Vagina (tissue), 2 donors: ENCODE measurements at regions not wholly inside any gene's neighbourhood (a gene's known extent, or its start where the extent isn't known, plus 50 kb on each side); places are given as distances from the start of the nearest gene placed in this dataset.

Experiments
- DNase-seq, 2 donors: peaks; one replicate each; pipeline ENCODE4 v3.0.0-alpha.2; 2017; ENCODE audit errors: extremely low spot score in 2 of 2
- H3K27ac ChIP-seq: fragments of 200-600 bp; sonication (generic); one replicate; pipeline ENCODE4 v1.5.1; 2019
- H3K27me3 ChIP-seq: fragments of 200-600 bp; sonication (generic); one replicate; pipeline ENCODE4 v1.5.1; 2019
- H3K36me3 ChIP-seq, 2 donors: fragments of 200-600 bp; sonication (generic); one replicate each; pipeline ENCODE4 v1.5.1; 2017 to 2019
- H3K4me1 ChIP-seq: fragments of 200-600 bp; sonication (generic); one replicate; pipeline ENCODE4 v1.5.1; 2019
- H3K4me3 ChIP-seq, 2 donors: fragments of 200-600 bp; sonication (generic); 1 replicate in 1 of 2; 2 replicates in 1 of 2; pipeline ENCODE4 v1.5.1; 2016 to 2019
- H3K9me3 ChIP-seq: fragments of 200-600 bp; sonication (generic); one replicate; pipeline ENCODE4 v1.5.1; 2019
- CTCF ChIP-seq, 3 experiments: fragments of 450-650 bp in 2 of 3; fragments of 200-600 bp in 1 of 3; sonication (generic) in 1 of 3; IDR thresholded peaks; one replicate each; pipeline ENCODE4 v1.5.1; 2017 to 2019; ENCODE audit warnings: antibody characterized with exemption in 3 of 3, mild to moderate bottlenecking in 2 of 3, moderate library complexity in 2 of 3
- POLR2A ChIP-seq, 2 donors: fragments of 450-650 bp; IDR thresholded peaks; one replicate each; pipeline ENCODE4 v1.6.1; 2017; ENCODE audit warnings: antibody characterized with exemption in 2 of 2, mild to moderate bottlenecking in 2 of 2, moderate library complexity in 2 of 2
- POLR2AphosphoS5 ChIP-seq, 2 donors: sonication (generic); formaldehyde crosslinking; IDR thresholded peaks; one replicate each; pipeline ENCODE4 v1.9.0; 2017; ENCODE audit warnings: antibody characterized with exemption in 2 of 2, mild to moderate bottlenecking in 2 of 2, low read depth in 1 of 2; ENCODE audit not compliant: insufficient read depth in 1 of 2
- intact Hi-C: fragments of 100-400 bp; cut with DNase I; formaldehyde crosslinking; loops from one replicate; pipeline ENCODE4 v1.15.1; 2023

GRCh38 chr10:125457406-125457805 lies 225.6 kb downstream of the TEX36 start:
- no peaks in the 10 kb centered on the region for H3K4me1 ChIP-seq
- no peak for DNase-seq
- TF ChIP-seq POLR2A (IDR thresholded peaks at IDR 0.05) (no peak), CTCF (IDR thresholded peaks at IDR 0.05) (no peak), POLR2AphosphoS5 (IDR thresholded peaks at IDR 0.05; ENCODE audit: insufficient read depth in 1 of 2, low read depth in 1 of 2) (no peak)
- H3K9me3 ChIP-seq = no peaks in the 10 kb centered on the region
- no peaks in the 10 kb centered on the region for H3K27me3 ChIP-seq
- no peak overlapping the region for H3K27ac ChIP-seq
- intact Hi-C loops = no loop called here
- no peak overlapping the region for H3K4me3 ChIP-seq
- no peaks in the 10 kb centered on the region for H3K36me3 ChIP-seq

- TF ChIP-seq CTCF (IDR thresholded peaks at IDR 0.05) (no peak), POLR2AphosphoS5 (IDR thresholded peaks at IDR 0.05; ENCODE audit: insufficient read depth in 1 of 2, low read depth in 1 of 2) (no peak), POLR2A (IDR thresholded peaks at IDR 0.05) (no peak)
- Histone ChIP-seq H3K27me3 (no peaks in the 10 kb centered on the region), H3K4me3 (no peak overlapping the region), H3K27ac (no peak overlapping the region), H3K9me3 (no peaks in the 10 kb centered on the region), H3K36me3 (no peaks in the 10 kb centered on the region), H3K4me1 (no peaks in the 10 kb centered on the region)
- DNase-seq = no peak
- intact Hi-C loops = no loop called here
These were observed 227.1 kb downstream of the TEX36 start for GRCh38 chr10:125455855-125456254.

GRCh38 chr10:125455431-125455830 lies 227.5 kb downstream of the TEX36 start:
- intact Hi-C loops = no loop called here
- Histone ChIP-seq H3K4me3 (no peak overlapping the region), H3K27ac (no peak overlapping the region), H3K27me3 (no peaks in the 10 kb centered on the region), H3K4me1 (no peaks in the 10 kb centered on the region), H3K9me3 (no peaks in the 10 kb centered on the region), H3K36me3 (no peaks in the 10 kb centered on the region)
- TF ChIP-seq CTCF (IDR thresholded peaks at IDR 0.05) = no peak
- TF ChIP-seq POLR2AphosphoS5 (IDR thresholded peaks at IDR 0.05; ENCODE audit: insufficient read depth in 1 of 2, low read depth in 1 of 2) = no peak
- DNase-seq = no peak

- Histone ChIP-seq H3K27me3 (no peaks in the 10 kb centered on the region), H3K9me3 (no peaks in the 10 kb centered on the region), H3K27ac (no peak overlapping the region), H3K4me1 (no peaks in the 10 kb centered on the region), H3K36me3 (no peaks in the 10 kb centered on the region), H3K4me3 (no peak overlapping the region)
- intact Hi-C loops = no loop called here
- DNase-seq = no peak
- TF ChIP-seq POLR2AphosphoS5 (IDR thresholded peaks at IDR 0.05; ENCODE audit: insufficient read depth in 1 of 2, low read depth in 1 of 2) (no peak), CTCF (IDR thresholded peaks at IDR 0.05) (no peak), POLR2A (IDR thresholded peaks at IDR 0.05) (no peak)
These were observed 231.6 kb downstream of the TEX36 start for GRCh38 chr10:125451319-125451718.

GRCh38 chr10:125450218-125450617 lies 232.7 kb downstream of the TEX36 start:
- Histone ChIP-seq H3K9me3 (no peaks in the 10 kb centered on the region), H3K4me1 (no peaks in the 10 kb centered on the region), H3K27ac (no peak overlapping the region), H3K27me3 (no peaks in the 10 kb centered on the region), H3K4me3 (no peak overlapping the region), H3K36me3 (no peaks in the 10 kb centered on the region)
- intact Hi-C loops = no loop called here
- DNase-seq = no peak
- TF ChIP-seq POLR2A (IDR thresholded peaks at IDR 0.05) (no peak), POLR2AphosphoS5 (IDR thresholded peaks at IDR 0.05; ENCODE audit: insufficient read depth in 1 of 2, low read depth in 1 of 2) (no peak), CTCF (IDR thresholded peaks at IDR 0.05) (no peak)
